SJCRH30 (cell line): ENCODE measurements at regions not wholly inside any gene's neighbourhood (a gene's known extent, or its start where the extent isn't known, plus 50 kb on each side); places are given as distances from the start of the nearest gene placed in this dataset.

ENCODE experiments used
- DNase-seq, 2 experiments: peaks; one replicate each; pipeline ENCODE4 v3.0.0-alpha.2; 2015 to 2020
- H3K27ac ChIP-seq: fragments of 250-450 bp; sonication (Bioruptor Pico); 2 replicates; pipeline ENCODE4 v1.5.1; 2020; ENCODE audit warnings: mild to moderate bottlenecking, moderate library complexity
- H3K27me3 ChIP-seq: fragments of 250-450 bp; sonication (Bioruptor Pico); 2 replicates; pipeline ENCODE4 v1.5.1; 2020; ENCODE audit warnings: mild to moderate bottlenecking, moderate library complexity
- H3K36me3 ChIP-seq: fragments of 250-450 bp; sonication (Bioruptor Pico); 2 replicates; pipeline ENCODE4 v1.5.1; 2020; ENCODE audit warnings: mild to moderate bottlenecking, moderate library complexity
- H3K4me1 ChIP-seq: fragments of 250-450 bp; sonication (Bioruptor Pico); 2 replicates; pipeline ENCODE4 v1.5.1; 2020; ENCODE audit warnings: mild to moderate bottlenecking, moderate library complexity
- H3K4me3 ChIP-seq: fragments of 250-450 bp; sonication (Bioruptor Pico); 2 replicates; pipeline ENCODE4 v1.5.1; 2020; ENCODE audit warnings: mild to moderate bottlenecking, moderate library complexity
- H3K9me3 ChIP-seq: fragments of 250-450 bp; sonication (Bioruptor Pico); replicated peaks from 2 replicates; pipeline ENCODE4 v1.5.1; 2020; ENCODE audit warnings: mild to moderate bottlenecking, moderate library complexity

DNA sequence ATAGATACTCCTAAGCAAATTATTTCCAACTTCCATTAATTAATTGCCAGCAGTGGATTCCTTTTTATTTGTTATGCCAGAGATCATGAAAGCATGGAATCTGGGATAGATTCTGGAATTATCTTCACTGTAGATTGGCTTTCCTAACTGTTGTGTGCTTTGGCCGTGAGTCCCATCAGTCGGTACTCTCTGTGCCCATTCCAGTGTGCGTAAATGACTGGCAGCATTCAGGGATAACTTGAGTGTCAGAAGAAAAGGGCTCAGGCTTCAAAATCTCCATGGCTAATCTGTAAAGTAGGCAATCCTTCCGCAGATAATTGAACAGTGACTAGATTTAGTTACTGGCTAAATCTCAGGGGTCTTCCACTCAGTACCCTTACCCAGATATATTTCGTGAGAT is 76.8 kb upstream of the TMEM164 start:
- Histone ChIP-seq H3K4me3 (no peak overlapping the region), H3K9me3 (no peaks in the 10 kb centered on the region), H3K27me3 (no peaks in the 10 kb centered on the region), H3K36me3 (no peaks in the 10 kb centered on the region), H3K4me1 (no peaks in the 10 kb centered on the region), H3K27ac (no peak overlapping the region)
- DNase-seq, result no peak

DNA sequence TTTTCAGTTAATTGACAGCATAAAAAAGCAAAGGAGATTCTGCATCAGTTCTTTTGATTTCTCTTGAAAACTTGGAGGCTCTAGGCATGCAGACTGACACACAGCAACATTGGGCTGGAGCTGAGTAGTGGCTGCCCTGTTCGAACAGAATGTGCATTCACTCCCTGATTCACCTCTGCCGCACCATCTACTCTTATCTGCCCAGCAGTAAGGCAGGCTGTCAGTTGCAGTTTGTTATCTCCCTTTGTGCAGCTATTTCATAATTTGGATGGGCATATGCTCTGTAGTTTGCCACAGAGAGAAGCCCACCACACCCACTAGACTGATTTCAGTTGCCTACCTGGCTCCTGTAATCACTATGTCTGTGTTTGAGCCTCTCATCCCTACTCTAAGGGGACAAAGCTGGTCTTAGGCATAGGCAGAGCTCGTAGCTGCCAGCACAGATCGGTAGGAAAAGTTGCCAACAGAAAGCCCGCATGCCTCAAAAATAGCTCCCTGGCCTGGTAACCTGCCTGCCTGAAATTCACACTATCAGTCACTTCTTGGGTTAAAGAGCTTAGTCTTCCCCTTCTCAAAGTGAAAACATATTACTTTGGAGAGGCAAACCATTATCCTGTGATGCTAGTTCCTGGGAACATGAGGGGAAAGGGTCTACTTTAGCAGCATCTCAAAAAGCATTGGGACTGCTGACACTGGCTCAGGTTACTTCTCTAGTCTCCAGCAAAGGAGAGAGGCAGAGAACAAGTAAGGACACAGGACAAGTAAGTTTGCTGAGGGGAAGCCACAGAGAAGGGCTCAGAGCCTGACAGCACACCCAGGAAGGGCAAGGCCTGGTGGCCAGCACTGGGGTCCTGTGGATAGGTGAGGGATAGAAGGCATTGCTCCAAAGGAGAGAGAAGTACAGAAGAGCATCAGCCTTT is 75.9 kb upstream of the TMEM164 start:
- H3K4me1 ChIP-seq, result no peaks in the 10 kb centered on the region
- H3K27me3 ChIP-seq, result no peaks in the 10 kb centered on the region
- H3K4me3 ChIP-seq, result no peak overlapping the region
- H3K9me3 ChIP-seq, result no peaks in the 10 kb centered on the region
- H3K27ac ChIP-seq, result no peak overlapping the region
- no peaks in the 10 kb centered on the region for H3K36me3 ChIP-seq
- DNase-seq, result no peak

DNA sequence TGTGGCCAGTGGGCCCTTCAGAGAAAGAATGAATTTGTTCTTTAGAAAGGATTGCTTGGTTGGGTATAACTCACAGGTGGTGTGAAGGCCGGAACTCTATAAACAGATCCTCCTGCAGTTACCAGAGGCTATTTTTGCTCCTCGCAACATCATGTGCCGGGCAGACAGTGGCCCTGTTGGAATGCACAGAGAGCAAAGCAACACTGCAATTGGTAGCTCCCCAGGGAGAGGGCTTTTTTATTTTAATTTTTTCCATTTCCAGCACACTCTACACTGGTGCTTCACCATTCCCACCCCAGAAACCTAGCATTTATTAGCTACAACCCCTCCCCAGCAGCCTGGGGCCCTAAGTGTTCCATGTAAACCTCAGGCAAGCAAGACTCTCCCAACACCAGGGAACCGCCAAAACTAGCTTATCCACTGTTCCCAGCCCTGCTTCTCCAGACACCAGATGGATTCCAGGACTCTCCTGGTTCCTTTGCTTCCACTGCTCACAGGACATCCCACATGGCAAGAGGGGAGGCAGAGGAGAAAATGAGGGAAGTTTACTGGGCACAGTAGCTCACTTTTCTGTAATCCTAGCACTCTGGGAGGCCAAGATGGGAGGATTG is 75.1 kb upstream of the TMEM164 start:
- Histone ChIP-seq H3K4me3 (no peak overlapping the region), H3K9me3 (no peaks in the 10 kb centered on the region), H3K36me3 (no peaks in the 10 kb centered on the region), H3K4me1 (no peaks in the 10 kb centered on the region), H3K27me3 (no peaks in the 10 kb centered on the region), H3K27ac (no peak overlapping the region)
- DNase-seq, result no peak

DNA sequence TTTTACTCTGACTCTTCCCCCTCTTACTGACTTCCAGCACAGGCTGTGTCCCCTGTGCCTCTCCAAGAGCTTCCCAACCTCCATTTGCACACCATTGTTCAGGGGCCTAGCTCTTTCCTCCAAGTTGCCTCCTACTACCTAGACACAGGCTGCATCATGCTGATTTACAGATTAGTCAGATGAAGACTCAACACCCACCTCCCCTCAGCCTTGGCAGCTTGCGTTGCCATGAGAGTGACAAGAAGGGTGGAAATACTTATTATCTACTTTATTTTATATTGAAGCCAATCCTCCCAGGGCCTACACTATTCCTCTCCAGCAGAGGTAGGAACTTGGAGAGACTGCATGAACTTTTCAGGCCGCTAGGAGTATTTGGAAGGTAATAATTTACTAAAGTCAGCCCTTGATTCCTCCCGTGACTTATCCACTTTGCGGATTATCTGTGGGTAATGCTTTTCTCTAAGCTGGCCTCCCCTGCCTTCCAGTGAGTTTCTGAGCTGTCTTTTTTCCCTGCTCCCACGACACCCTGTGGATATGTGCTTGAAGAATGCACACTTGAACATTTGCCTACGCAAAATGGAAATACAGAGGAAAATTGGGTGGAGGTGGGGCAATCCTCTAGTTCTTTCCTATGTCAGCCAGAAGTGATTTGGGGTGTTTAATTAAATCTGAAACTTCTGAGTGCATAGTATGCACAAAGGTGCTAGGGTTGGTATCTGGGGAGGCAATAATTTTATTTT is 74.1 kb upstream of the TMEM164 start:
- no peaks in the 10 kb centered on the region for H3K9me3 ChIP-seq
- H3K27ac ChIP-seq, result no peak overlapping the region

DNA sequence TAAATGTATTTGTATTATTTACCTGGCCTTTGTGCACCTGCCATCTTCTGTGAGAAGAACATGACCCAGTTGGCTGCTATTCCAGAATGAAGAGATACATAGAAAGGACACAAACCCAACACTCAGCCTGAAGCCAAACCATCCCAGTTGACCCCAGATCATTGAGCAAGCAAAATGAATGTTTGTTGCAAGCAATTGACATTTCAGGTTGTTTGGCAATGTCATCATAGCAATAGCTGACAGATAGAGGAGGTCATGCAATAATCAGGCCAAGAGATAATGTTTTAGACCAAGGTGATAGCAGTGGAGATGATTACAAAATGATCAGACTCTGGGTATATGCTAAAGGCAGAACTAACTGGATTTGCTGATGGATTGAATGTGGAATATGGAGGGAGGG is 71.2 kb upstream of the TMEM164 start:
- Histone ChIP-seq H3K27me3 (no peaks in the 10 kb centered on the region), H3K4me1 (no peaks in the 10 kb centered on the region), H3K27ac (no peak overlapping the region), H3K36me3 (no peaks in the 10 kb centered on the region), H3K4me3 (no peak overlapping the region), H3K9me3 (no peaks in the 10 kb centered on the region)
- no peak for DNase-seq

More for the DNA sequence above, 74.1 kb upstream of the TMEM164 start:
- Histone ChIP-seq H3K27me3 (no peaks in the 10 kb centered on the region), H3K4me3 (no peak overlapping the region), H3K4me1 (no peaks in the 10 kb centered on the region), H3K36me3 (no peaks in the 10 kb centered on the region)
- DNase-seq, result no peak

DNA sequence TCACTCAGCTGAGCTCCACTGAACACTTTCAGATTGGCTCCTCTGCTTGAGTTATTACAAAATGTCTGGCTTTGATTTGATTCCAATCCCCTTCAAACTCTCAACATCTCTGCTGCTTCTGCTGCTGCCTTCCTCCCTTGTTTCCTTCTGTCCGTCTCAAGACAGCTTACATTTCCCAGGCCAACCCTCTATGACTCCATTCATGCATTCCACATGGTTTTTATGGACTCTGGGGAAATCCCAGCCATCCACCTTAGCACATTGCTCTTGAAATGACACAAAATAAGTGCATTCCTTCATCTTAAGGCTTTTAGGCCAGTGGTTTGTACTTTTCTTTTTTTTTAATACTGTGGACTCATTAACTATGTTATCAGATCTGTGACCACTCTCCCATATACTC is 68.5 kb upstream of the TMEM164 start:
- Histone ChIP-seq H3K27me3 (no peaks in the 10 kb centered on the region), H3K27ac (no peak overlapping the region), H3K36me3 (no peaks in the 10 kb centered on the region), H3K9me3 (no peaks in the 10 kb centered on the region), H3K4me1 (no peaks in the 10 kb centered on the region), H3K4me3 (no peak overlapping the region)
- no peak for DNase-seq

DNA sequence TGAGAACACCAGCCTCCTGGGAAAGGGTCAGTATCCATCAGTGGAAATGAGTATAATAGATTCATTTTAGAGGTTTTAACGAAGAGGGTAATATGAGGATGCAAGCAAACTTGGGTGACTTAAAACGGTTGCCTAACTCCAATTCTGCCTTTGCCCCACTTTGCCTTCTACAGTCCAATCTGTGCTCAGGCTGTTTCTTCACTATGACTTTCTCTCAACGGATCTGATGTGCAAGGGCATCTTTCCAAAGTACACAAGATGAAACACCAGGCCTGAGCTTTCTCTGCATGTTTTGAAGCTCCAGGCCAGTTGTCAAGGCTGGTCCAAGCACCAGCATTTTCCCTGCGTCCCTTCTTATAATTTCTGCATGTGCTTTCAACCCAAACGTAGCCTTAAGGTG is 68.0 kb upstream of the TMEM164 start:
- no peaks in the 10 kb centered on the region for H3K27me3 ChIP-seq
- no peak for DNase-seq
- no peaks in the 10 kb centered on the region for H3K9me3 ChIP-seq
- no peaks in the 10 kb centered on the region for H3K36me3 ChIP-seq
- H3K4me3 ChIP-seq, result no peak overlapping the region
- H3K27ac ChIP-seq, result no peak overlapping the region
- H3K4me1 ChIP-seq, result no peaks in the 10 kb centered on the region

DNA sequence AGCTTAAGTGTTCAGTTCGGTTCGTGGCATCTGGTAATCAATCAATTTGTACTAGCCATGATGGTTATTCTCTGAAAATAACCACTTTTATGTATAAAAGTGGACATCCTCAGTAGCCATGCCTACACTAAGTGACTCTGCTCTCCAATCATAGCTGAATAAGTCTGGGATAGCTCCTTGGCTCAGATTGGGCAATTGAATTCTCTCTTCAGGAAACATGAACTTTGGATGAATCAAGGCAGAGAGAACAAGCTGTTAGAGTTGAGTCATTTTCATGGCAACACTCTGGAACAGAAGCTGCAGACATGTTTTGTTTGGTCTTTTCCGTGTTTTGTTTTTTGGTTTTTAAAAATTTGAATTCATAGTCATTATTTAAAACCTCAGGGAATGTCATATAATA is 66.8 kb upstream of the TMEM164 start:
- H3K4me1 ChIP-seq, result no peaks in the 10 kb centered on the region
- no peak overlapping the region for H3K4me3 ChIP-seq
- H3K36me3 ChIP-seq, result no peaks in the 10 kb centered on the region
- no peaks in the 10 kb centered on the region for H3K27me3 ChIP-seq
- H3K9me3 ChIP-seq, result no peaks in the 10 kb centered on the region
- H3K27ac ChIP-seq, result no peak overlapping the region
- no peak for DNase-seq

DNA sequence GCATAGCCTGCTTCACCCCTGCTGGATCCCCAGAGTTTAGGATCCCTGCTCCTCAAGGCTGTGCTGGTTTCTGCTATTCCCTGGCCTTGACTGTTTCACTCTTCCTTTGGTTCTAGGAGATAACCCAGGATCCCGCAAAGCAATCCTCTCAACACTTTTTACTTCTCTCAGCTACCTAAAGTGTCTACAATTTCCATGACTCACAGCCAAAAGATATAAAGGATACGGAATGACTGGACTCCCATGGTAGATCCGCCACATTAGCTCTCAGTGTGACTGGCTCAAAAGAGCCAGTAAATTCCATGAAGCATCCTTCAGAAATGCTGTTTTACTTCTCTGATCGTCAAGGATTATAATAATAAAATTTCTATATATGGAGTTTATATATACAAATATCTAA is 66.3 kb upstream of the TMEM164 start:
- no peak overlapping the region for H3K27ac ChIP-seq
- no peaks in the 10 kb centered on the region for H3K9me3 ChIP-seq
- no peak for DNase-seq
- no peaks in the 10 kb centered on the region for H3K4me1 ChIP-seq
- H3K27me3 ChIP-seq, result no peaks in the 10 kb centered on the region
- H3K36me3 ChIP-seq, result no peaks in the 10 kb centered on the region
- no peak overlapping the region for H3K4me3 ChIP-seq

DNA sequence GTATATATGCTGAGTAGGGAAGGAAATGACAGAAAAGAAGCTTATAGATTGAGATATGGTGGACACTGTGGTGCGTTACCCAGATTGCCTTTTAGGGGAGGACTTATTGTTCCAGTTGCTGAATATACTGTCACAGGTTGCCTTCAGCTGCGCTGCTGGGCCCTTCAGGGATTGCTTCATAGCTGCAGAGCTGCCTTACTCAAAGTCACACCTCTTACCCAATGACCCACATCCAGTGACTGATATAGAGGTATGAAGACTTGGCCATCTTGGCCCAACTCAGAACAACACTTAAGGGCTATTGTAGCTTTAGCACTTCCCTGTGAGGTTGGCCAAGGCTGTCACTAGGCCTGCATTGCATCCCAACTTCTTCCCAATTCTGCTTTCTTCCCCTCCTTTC is 63.4 kb upstream of the TMEM164 start:
- H3K4me3 ChIP-seq, result no peak overlapping the region
- no peaks in the 10 kb centered on the region for H3K4me1 ChIP-seq
- DNase-seq, result no peak
- no peaks in the 10 kb centered on the region for H3K36me3 ChIP-seq
- no peaks in the 10 kb centered on the region for H3K27me3 ChIP-seq
- H3K27ac ChIP-seq, result no peak overlapping the region
- H3K9me3 ChIP-seq, result no peaks in the 10 kb centered on the region

DNA sequence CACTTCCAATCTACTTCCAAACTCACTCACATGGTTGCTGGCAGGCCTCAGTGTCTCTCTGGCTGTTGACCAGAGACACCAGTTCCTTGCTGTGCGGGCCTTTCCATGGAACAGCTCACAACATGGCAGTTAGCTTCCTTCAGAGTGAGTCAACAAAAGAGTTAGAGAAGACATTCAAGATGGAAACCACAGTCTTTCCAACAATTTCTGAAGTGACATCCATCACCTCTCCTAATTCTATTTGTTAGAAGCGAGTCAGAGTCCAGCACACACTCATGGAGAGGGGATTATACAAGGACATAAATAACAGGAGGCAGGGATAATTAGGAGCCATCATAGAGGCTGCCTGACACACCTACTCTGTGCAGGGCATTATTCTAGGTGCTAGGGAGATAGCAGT is 62.5 kb upstream of the TMEM164 start:
- no peak overlapping the region for H3K27ac ChIP-seq
- H3K9me3 ChIP-seq, result no peaks in the 10 kb centered on the region
- no peaks in the 10 kb centered on the region for H3K27me3 ChIP-seq
- no peak overlapping the region for H3K4me3 ChIP-seq
- no peak for DNase-seq
- no peaks in the 10 kb centered on the region for H3K36me3 ChIP-seq
- H3K4me1 ChIP-seq, result no peaks in the 10 kb centered on the region

DNA sequence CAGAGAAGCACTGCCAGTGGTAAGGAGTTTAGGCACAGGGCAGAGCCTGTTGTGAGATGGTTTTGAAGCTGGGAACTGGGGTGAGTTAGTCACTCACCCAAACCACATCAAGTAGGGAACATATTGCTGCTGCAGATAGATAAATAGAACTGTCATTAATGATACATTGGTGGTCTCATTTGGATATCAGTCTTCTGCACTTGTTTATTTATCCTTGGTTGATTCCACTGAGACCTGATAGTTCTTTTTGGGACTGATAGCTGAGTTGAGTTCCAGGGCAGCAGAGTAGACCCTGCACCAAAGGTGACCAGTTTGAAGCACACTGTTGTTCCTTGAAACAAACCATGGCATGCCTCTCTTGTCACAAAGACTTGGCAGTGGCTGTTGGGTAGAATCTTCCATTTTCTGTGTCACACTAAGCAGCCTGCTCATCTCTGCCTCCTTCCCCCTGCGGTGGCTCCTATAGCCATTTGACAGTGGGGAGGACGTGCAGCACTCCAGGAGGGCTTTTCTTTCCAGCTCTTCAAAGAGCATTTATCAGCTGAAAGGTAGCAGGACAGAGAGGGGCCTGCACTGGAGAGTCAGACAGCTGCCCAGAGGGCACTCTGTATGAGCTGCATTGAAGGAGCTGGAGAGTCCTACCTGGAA is 59.7 kb upstream of the TMEM164 start:
- Histone ChIP-seq H3K27me3 (no peaks in the 10 kb centered on the region), H3K36me3 (no peaks in the 10 kb centered on the region), H3K4me1 (no peaks in the 10 kb centered on the region), H3K9me3 (no peaks in the 10 kb centered on the region), H3K27ac (no peak overlapping the region), H3K4me3 (no peak overlapping the region)
- DNase-seq, result no peak

DNA sequence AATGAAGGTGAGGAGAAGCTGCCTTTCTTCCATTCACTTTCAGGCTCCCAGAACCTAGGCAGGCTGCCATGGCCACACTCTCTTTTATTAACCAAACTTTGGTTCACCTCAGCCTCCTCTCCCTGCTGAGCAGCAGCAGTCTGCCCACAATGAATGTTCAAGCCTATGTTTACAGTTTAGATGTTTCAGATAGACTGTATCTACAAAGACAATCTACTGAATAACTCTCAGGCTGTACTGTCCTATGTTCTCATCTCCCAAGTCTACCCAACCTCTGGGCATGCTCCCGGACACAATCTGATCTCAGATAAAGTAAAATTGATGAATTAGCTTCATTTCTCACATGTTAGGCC is 59.2 kb upstream of the TMEM164 start:
- DNase-seq, result no peak

DNA sequence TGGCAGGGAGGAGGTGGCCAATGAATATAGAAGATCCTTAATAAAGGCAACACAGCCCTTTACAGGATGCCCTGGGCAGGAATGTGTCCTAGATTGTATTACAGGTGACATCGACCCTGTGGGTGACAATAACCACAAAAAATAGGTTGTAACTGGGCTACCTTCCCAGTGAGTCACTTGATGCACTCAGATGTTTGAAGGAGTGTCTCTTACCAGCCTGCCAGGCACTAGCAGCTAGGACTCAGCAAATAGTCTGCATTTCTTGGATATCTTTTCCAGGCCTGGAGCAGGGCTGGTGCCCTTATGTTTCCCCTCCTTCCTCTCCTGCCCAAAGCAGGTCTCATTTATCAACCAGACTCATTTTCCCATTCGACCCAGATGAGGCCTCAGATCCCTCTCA is 50.9 kb upstream of the TMEM164 start:
- no peaks in the 10 kb centered on the region for H3K36me3 ChIP-seq
- H3K4me1 ChIP-seq, result no peaks in the 10 kb centered on the region
- DNase-seq, result no peak
- H3K9me3 ChIP-seq, result no peaks in the 10 kb centered on the region
- H3K4me3 ChIP-seq, result no peak overlapping the region
- no peaks in the 10 kb centered on the region for H3K27me3 ChIP-seq
- H3K27ac ChIP-seq, result no peak overlapping the region

More for the DNA sequence above, 59.2 kb upstream of the TMEM164 start:
- Histone ChIP-seq H3K36me3 (no peaks in the 10 kb centered on the region), H3K27ac (no peak overlapping the region), H3K27me3 (no peaks in the 10 kb centered on the region), H3K4me1 (no peaks in the 10 kb centered on the region), H3K4me3 (no peak overlapping the region), H3K9me3 (no peaks in the 10 kb centered on the region)
